Left renal pelvis (tissue), 4 donors: ENCODE measurements at regions not wholly inside any gene's neighbourhood (a gene's known extent, or its start where the extent isn't known, plus 50 kb on each side); places are given as distances from the start of the nearest gene placed in this dataset.
A peak's percentile ranks its signal among the peaks of the same experiment; 100 is the strongest.

Experiments used
- DNase-seq, 4 donors: peaks; one replicate each; pipeline ENCODE4 v3.0.0-alpha.2; 2013; ENCODE audit warnings: low read depth in 4 of 4, low spot score in 3 of 4

DNA sequence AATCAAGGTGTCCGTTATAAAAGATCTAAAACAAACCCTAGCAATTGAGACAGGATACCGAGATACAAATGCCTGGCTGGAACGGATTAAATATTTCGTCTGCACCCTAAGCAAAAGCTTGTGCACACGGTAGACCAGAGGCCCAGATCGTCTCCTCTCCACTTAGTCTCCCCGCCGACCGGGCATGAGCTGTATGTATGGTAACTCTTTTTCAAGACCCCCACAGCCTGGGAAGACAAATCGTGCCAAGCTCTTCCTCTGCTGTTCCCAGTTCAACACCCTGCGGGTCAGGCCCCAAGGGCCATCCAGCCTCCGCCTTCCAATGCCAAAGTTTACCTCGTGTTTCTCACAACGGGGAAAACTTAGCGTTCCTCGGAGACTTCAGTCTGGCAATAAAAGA, 285.7 kb upstream of the GALNT17 start:
- no peak for DNase-seq

DNA sequence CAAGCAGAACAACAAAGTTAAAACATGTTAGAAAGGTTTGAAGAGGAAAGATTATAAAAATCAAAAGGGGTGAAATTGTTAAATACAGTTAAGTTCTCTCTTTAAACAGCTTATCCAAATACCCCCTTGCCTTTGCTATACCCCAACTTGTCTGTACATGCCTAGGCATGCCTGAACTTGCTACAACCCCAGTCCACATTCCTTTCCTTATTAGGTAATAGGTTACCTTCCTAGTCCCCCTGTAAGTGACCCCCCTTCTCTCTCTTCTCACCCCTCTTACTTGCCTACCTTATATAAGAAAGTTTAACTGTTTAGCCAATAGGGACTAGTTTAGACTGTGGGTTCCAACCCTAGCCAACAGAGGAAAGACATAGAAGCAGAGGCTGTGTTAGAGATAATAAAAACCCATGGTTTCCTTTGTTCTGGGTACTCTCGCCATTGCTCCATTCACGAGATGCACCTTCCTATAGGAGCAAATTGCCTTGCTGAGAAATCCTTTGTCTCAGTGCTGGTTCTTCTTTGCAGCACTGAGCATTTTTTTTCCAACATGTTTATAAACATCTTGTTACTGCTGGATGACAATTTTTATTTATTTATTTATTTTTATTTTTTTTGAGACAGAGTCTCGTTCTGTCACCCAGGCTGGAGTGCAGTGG, 282.2 kb upstream of the GALNT17 start:
- DNase-seq, result no peak

DNA sequence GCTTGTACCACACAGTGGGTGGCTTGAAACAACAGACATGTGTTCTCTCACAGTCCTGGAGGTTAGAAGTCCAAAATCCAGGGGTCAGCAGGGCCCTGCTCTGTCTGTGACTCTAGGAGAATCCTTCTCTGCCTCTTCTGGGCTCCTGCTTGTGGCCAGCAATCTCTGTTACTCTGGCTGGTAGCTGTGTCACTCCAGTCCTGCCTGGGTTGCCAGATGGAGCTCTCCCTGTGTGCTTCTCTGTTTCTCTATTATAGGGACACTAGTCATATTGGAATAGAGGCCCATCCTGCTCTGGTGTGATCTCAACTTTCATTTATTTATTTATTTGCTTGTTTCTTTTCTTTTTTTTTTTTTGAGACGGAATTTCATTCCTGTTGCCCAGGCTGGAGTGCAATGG, 276.6 kb upstream of the GALNT17 start:
- no peak for DNase-seq

DNA sequence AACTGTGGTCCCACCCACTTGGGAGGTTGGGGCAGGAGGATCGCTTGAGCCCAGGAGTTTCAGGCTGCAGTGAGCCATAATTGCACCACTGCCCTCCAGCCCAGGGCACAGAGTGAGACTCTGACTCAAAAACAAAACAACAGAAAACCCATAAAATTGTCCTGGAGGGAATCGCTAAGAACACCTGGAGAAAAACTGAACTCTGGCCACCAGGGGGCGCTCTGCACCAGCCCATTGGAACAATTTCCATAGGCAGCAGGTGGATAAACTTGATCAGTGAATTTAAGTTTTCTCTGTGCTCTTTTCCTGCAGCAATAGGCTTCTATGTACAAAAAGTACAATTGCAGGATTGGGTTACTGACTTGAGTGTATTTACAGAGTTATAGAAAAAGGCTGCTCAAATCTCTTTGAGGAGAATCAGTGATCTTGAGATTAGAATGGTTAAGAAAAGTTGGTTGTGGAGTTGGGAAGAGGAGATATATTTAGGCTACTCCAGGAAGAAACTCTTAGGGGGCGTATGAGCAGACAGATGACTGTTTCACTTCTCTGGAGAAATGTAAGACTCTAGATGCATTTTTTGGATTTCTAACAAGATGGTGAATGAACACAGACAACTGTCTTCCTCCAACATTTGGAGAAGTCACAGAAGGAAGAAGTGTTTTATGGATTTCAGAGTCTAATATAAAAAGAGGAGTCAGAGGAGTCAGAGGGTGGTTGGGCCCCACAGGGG, 274.9 kb upstream of the GALNT17 start:
- peak; percentile 40 to 55 (median 50) for DNase-seq

DNA sequence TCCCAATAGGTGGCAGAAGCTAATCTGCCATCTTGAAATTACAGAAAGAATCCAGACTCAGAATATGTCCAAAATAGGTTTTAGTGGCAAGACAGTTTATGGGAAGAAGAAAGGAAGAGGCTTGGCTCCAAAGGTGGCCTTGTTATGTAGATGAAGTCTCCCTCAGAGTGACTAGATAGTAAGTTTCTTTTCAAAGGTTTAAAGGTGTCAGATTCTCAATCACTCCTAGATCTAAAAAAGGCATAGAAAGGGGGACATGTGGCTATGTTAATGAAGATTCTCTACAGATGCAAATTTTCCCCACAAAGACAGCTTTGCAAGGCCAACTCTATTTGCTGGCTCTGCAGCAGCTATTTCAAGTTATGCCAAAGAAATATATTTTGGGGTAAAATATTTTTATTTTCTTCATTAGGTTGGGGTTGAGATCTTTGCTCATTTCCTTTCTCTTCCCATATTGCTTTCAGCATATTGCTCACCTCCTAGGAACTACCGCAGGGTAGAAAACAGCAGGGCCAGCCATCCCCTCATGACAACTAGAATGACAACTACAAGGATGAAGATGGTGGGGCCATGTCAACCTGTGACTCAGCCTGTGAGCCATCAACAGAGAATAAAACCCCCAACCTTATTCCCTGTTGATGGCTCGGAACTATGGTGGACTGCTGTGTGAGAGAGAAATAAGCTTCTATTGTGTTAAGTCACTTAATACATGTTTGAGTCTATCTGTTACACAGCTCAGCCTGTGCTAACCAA, 274.0 kb upstream of the GALNT17 start:
- no peak for DNase-seq

DNA sequence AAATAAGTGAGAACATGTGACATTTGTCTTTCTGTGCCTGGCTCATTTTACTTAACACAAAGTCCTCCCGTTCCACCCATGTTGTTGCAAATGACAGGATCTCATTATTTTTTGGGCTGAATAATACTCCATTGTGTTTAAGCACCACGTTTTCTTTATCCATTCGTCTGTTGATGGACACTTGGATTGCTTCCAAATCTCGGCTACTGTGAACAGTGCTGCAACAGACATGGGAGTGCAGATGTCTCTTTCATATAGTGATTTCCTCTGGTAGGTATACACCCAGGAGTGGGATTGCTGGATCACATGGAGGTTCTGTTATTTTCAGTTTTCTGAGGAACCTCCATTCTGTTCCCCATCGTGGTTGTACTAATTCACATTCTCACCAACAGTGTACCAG, 264.4 kb upstream of the GALNT17 start:
- DNase-seq, result no peak

DNA sequence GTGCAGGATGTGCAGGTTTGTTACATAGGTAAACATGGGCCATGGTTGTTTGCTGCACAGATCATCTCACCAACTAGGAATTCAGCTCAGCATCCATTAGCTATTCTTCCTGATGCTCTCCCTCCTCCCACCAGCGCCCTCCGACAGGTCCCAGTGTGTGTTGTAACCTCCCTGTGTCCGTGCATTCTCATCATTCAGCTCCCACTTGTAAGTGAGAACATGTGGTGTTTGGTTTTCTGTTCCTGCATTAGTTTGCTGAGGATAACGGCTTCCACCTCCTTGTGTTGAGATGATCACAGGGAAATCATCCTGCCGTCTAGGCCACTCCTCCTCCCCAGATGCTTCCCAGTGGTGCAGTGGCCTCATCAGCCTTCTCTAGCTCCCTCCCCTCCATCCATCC, 261.6 kb upstream of the GALNT17 start:
- DNase-seq, result no peak

DNA sequence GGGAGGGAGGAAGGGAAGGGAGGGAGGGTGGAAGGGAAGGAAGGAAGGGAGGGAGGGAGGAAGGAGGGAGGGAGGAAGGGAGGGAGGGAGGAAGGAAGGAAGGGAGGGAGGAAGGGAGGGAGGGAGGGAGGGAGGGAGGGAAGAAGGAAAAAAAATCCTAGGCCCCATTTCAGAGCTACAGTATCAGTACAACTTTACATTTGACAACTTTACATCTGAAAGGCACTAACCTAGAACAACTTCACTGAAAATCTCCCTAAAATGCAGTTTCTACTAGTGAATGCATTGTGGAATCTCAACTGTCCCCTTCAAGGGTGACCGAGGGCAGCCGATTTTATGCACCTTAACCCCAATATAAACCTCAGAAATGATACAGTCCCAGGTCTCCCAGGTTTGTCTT, 259.8 kb upstream of the GALNT17 start:
- no peak for DNase-seq

DNA sequence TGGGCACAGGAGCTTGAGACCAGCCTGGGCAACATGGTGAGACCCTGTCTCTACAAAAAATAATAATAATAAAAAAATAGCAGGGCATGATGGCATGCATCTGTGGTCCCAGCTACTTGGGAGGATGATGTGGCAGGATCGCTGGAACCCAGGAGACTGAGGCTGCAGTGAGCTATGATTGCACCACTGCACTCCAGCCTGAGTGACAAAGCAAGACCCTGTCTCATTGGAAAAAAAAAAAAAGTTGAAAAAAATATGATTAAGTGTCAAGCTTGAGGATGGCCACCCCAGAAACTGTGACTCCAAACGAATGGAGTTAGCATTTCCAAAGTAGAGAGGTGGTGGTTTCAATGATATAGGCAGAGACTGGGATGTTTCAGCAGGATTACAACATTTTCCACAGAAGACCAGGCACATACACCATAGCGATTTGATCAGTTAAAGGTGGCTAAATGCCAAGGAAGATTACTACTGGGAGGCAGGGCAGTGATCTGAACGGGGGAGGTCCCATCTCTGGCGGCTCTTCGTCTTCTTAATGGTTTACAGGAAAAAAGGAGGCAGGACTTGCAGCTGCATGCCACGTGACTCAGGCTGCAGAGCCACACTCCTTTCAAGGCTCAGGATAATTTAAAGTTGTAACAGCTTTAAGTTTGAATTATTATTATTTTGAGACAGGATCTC, 250.6 kb upstream of the GALNT17 start:
- DNase-seq, result no peak

DNA sequence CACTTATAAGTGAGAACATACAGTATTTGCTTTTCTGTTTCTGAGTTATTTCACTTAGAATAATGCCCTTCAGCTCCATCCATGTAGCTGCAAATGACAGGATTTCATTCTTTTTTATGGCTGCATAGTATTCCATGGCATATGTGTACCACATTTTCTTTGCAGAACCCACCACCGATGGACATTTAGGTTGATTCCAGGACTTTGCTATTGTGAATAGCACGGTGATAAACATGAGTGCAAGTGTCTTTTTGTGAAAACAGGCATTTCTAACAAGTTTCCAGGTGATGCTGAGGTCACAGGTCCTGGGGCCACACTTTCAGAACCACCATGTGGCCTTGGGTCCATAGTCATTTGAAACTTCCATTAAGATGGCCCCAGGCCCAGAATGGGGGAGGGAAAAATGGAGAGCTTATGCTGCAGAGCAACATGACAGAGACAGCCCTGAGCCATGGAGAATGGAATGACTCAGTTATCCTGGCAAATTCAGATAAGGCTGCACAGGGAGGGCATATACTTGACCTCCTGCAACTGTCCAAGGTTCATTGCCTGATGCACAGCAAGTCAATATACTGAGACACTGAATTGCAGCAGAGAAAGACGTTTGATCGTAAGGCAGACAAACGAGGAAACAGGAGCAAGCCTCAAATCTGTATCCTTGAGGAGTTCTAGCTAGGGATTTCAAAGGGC, 248.0 kb upstream of the GALNT17 start:
- no peak for DNase-seq

DNA sequence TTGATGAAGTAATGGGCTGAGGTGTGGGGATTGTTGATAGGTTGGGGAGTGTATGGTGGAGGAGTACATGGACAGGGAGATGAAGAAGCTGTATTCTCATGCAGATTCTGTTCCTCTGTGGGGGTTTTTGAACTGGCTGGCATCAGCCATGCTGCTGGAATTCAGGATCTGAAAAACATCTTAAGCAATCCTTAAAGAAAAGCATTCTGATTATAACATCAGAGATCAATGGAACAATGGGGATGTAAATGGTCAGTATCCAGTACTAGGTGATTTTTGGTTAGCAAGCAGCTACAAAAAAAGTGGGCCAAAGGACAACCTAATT, 247.5 kb upstream of the GALNT17 start:
- no peak for DNase-seq

DNA sequence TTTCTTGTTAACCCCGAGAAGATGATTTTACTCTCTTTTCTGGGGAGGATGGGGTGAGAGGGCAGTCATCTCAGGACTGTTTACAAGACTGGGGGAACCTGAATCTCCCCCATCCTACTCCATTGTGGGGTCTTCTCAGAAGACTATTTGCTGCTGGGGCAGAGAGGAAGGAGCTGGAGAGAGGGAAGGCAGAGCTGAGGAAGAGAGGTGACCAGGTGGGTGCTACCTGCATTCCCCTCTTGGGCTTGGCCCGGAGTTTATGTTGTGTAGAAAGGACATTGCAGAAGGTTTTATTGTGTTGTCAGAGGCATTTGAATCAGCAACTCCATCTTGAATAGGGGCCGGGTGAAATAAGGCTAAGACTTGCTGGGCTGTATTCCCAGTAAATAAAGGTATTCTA, 247.1 kb upstream of the GALNT17 start:
- DNase-seq, result no peak

DNA sequence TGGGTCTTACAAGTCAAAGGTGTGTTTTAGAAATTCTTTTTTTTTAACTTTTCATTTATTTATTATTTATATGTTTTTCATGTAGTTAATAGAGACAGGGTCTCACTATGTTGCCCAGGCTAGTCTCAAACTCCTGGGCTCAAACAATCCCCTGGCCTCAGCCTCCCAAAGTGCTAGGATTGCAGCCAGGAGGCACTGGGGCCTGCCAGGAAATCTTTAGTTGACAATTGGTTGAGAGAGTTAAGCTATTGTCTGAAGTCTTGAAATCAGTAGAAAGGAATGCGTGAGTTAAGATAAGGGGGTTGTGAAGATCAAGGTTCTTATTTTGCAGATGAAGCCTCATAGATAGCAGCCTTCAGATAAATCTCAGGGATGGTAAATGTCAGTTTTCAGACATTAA, 245.4 kb upstream of the GALNT17 start:
- no peak for DNase-seq

DNA sequence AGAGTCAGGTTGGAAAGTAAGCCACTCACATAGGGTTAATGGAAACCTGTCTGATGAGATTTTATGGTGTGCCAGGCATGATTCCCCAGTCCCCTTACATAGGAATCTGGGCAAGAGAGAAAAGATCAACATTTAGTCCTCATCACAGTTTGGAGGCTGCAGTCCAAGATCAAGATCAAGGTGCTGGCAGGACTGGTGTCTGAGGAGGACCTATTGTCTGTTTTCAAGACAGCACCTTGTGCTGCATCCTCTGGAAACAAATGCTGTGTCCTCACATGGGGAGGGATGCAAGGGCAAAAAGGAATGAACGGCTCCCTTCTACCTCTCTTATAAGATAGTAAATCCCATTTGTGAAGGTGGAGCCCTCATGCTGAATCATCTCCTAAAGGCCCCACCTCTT, 244.8 kb upstream of the GALNT17 start:
- no peak for DNase-seq

DNA sequence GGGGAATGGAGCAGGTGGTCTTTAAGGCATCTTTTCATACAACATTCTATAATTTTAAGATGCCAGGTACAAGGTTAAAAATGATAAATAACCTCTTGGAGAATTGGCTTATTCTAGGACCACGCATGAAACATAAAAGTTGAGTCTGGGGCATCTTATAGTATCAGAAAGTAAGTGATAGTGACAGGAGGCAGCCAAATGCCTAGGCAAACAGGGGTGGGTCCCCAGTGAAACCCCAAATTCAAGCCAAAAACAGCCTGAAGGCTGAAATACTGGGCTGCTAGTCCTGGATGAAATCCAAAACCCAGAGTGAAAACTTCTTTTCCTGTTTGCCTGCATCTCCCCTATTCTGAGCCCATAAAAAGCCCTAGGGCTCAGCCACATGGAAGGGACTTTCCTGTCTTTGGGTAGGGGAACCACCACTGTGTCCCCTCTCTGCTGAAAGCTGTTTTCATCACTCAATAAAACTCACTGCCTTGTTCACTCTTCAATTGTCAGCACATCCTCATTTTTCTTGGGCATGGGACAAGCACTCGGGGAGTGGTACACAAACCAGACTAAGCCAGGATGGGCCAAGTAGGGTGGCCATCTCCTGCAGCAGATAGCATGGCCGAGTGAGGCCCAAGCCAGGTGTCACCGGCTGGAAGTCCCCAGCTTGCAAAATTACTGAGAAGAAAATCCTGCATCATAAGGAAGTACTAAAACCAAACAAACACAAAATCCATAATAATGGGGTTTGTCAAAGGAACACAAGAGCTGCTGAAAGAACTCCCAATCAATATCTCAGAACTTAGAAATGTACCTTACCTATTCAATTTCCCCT, 241.6 kb upstream of the GALNT17 start:
- DNase-seq, result no peak

DNA sequence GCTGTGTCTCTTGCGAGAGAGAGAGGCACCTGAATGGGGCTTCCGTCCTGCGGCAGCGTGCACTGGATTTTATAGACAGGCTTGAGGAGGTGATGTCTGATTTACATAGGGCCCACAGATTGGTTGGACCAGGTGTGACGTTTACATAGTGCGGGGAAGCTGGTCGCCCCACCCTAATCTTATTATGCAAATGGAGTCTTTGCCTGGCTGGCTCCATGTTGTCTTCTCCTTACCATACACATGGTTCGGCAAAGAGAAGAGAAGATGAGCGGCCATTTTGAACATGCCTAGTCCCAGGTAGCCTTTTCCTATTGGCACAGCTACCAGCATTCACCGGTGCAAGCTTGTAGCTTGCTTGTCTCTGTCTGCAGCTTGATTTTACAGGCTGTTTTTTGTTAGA, 238.5 kb upstream of the GALNT17 start:
- DNase-seq, result no peak

DNA sequence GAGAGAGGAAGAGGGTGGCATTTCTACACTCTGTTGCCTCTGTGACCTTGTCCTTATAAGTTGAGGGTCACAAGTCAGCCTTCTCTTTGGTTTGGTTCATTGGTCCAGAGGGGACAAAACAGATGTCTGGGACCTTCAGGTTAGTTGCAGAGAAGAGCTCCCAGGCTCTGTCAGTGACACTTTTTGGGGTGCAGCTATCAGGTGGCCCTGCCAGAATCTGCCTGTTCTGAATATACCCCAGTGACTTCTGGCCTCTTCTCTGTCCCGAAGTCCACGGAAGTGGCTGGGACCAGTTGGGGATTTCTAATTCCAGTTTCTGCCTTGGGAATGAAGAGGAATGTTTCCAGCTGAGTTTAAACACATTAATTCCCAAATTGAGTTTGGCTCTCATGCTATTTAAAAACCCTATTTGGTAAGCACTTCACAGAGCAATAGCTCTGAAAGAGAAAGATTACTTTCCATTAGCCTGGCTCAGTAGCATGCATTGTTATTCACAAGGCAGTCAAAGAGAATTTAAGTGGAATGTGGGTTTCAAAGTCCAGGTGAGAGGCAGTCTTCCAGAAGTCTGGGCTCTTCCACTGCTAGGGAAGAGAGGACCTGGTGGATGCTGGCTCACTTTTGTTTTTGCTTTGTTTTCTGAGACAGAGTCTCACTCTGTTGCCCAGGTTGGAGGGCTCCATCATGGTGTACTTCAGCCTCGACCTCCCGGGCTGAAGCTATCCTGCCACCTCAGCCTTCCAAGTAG, 237.8 kb upstream of the GALNT17 start:
- DNase-seq, result no peak

DNA sequence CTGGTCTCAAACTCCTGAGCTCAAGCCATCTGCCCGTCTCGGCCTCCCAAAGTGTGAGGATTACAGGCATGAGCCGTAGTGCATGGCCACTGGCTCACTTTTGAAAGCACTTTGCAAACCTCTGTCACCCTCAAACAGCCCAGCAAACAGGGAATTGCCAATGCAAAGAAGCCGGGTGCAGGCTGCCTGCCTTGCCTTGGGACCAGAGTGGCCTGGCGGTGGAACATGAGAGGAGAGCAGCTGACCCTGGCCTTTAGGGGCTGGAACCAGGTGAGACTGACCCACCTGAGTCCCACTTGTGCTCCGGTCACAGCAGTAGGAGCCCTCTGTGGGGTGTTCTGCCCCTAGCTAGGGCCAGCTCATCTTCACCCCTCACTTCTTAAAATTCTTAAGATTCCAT, 237.1 kb upstream of the GALNT17 start:
- no peak for DNase-seq
